ENCODE measurements at regions not wholly inside any gene's neighbourhood (a gene's known extent, or its start where the extent isn't known, plus 50 kb on each side); places are given as distances from the start of the nearest gene placed in this dataset.
A peak's percentile ranks its signal among the peaks of the same experiment; 100 is the strongest.
"Not testable (repeated sequence)": the region's sequence is repeated elsewhere in the genome, so short reads cannot be mapped to it uniquely, and the experiment has no call there.

GRCh38 chrX:64580605-64581004 is 185.4 kb upstream of the MTMR8 start:
- Histone ChIP-seq H3K4me3 (ENCODE audit: low read length) (no peak overlapping the region), H3K9me3 (ENCODE audit: insufficient read depth, low read depth, low read length) (no peaks in the 10 kb centered on the region), H3K36me3 (ENCODE audit: insufficient read depth, low read length) (no peaks in the 10 kb centered on the region), H3K27me3 (ENCODE audit: insufficient read depth, low read length) (no peaks in the 10 kb centered on the region), H3K9ac (ENCODE audit: low read depth, low read length) (no peak overlapping the region), H3K27ac (ENCODE audit: low read depth, low read length) (no peak overlapping the region), H3K4me1 (ENCODE audit: insufficient read depth, low read length) (0 out of 2 replicates have a peak, but pooled peaks cover 5% of the 10 kb centered on the region)
- 85% methylated on average over 4 of the region's 4 CpGs for WGBS

- no peaks in the 10 kb centered on the region for H3K9me3 ChIP-seq (ENCODE audit: insufficient read depth, low read depth, low read length)
- 50% methylated on average over 4 of the region's 4 CpGs for WGBS
- H3K9ac ChIP-seq (ENCODE audit: low read depth, low read length), result no peak overlapping the region
- 0 out of 2 replicates have a peak, but pooled peaks cover 5% of the 10 kb centered on the region for H3K4me1 ChIP-seq (ENCODE audit: insufficient read depth, low read length)
- no peaks in the 10 kb centered on the region for H3K36me3 ChIP-seq (ENCODE audit: insufficient read depth, low read length)
- H3K4me3 ChIP-seq (ENCODE audit: low read length), result no peak overlapping the region
- H3K27me3 ChIP-seq (ENCODE audit: insufficient read depth, low read length), result no peaks in the 10 kb centered on the region
- H3K27ac ChIP-seq (ENCODE audit: low read depth, low read length), result no peak overlapping the region
Observed at GRCh38 chrX:64580035-64580434, 184.8 kb upstream of the MTMR8 start.

- H3K27me3 ChIP-seq (ENCODE audit: insufficient read depth, low read length), result no peaks in the 10 kb centered on the region
- H3K27ac ChIP-seq (ENCODE audit: low read depth, low read length), result peak overlapping the region; percentile 67; the same call in 1 of the 2 replicates
- H3K36me3 ChIP-seq (ENCODE audit: insufficient read depth, low read length), result no peaks in the 10 kb centered on the region
- no peak overlapping the region for H3K4me3 ChIP-seq (ENCODE audit: low read length)
- H3K9me3 ChIP-seq (ENCODE audit: insufficient read depth, low read depth, low read length), result no peaks in the 10 kb centered on the region
- 15% methylated on average over 4 of the region's 4 CpGs for WGBS
- no peak overlapping the region for H3K9ac ChIP-seq (ENCODE audit: low read depth, low read length)
- H3K4me1 ChIP-seq (ENCODE audit: insufficient read depth, low read length), result peaks cover 7% of the 10 kb centered on the region
Observed at GRCh38 chrX:64571011-64571410, 175.8 kb upstream of the MTMR8 start.

- Histone ChIP-seq H3K4me1 (ENCODE audit: insufficient read depth, low read length) (peaks cover 7% of the 10 kb centered on the region), H3K27me3 (ENCODE audit: insufficient read depth, low read length) (no peaks in the 10 kb centered on the region), H3K9ac (ENCODE audit: low read depth, low read length) (no peak overlapping the region), H3K27ac (ENCODE audit: low read depth, low read length) (no peak overlapping the region), H3K36me3 (ENCODE audit: insufficient read depth, low read length) (no peaks in the 10 kb centered on the region), H3K9me3 (ENCODE audit: insufficient read depth, low read depth, low read length) (no peaks in the 10 kb centered on the region), H3K4me3 (ENCODE audit: low read length) (no peak overlapping the region)
Observed at GRCh38 chrX:64570204-64570603, 175.0 kb upstream of the MTMR8 start.

- not testable (repeated sequence) for H3K9me3 ChIP-seq (ENCODE audit: insufficient read depth, low read depth, low read length); H3K36me3 ChIP-seq (ENCODE audit: insufficient read depth, low read length); H3K4me1 ChIP-seq (ENCODE audit: insufficient read depth, low read length); H3K9ac ChIP-seq (ENCODE audit: low read depth, low read length); H3K4me3 ChIP-seq (ENCODE audit: low read length); H3K27ac ChIP-seq (ENCODE audit: low read depth, low read length); H3K27me3 ChIP-seq (ENCODE audit: insufficient read depth, low read length)
- WGBS, result no CpG with 5 or more reads among the region's 1 CpG
Observed at GRCh38 chrX:64565348-64565747, 170.1 kb upstream of the MTMR8 start.

GRCh38 chrX:64549236-64549635 is 154.0 kb upstream of the MTMR8 start:
- not testable (repeated sequence) for H3K9me3 ChIP-seq (ENCODE audit: insufficient read depth, low read depth, low read length); H3K27me3 ChIP-seq (ENCODE audit: insufficient read depth, low read length); H3K9ac ChIP-seq (ENCODE audit: low read depth, low read length); H3K4me1 ChIP-seq (ENCODE audit: insufficient read depth, low read length); H3K36me3 ChIP-seq (ENCODE audit: insufficient read depth, low read length); H3K27ac ChIP-seq (ENCODE audit: low read depth, low read length)
- H3K4me3 ChIP-seq (ENCODE audit: low read length), result peak overlapping the region; percentile 10; the same call in 1 of the 2 replicates
- 44% methylated on average over 6 of the region's 6 CpGs for WGBS

GRCh38 chrX:64536736-64537135 is 141.5 kb upstream of the MTMR8 start:
- 100% methylated on average over 1 of the region's 2 CpGs for WGBS
- H3K9me3 ChIP-seq (ENCODE audit: insufficient read depth, low read depth, low read length), result no peaks in the 10 kb centered on the region

More at GRCh38 chrX:64536736-64537135, 141.5 kb upstream of the MTMR8 start:
- no peaks in the 10 kb centered on the region for H3K36me3 ChIP-seq (ENCODE audit: insufficient read depth, low read length)
- no peak overlapping the region for H3K9ac ChIP-seq (ENCODE audit: low read depth, low read length)
- H3K4me1 ChIP-seq (ENCODE audit: insufficient read depth, low read length), result no peaks in the 10 kb centered on the region
- H3K4me3 ChIP-seq (ENCODE audit: low read length), result no peak overlapping the region
- H3K27me3 ChIP-seq (ENCODE audit: insufficient read depth, low read length), result no peaks in the 10 kb centered on the region
- H3K27ac ChIP-seq (ENCODE audit: low read depth, low read length), result no peak overlapping the region

Measured in HUES64 (cell line).